ENCODE measurements at regions not wholly inside any gene's neighbourhood (a gene's known extent, or its start where the extent isn't known, plus 50 kb on each side); places are given as distances from the start of the nearest gene placed in this dataset.

DNA sequence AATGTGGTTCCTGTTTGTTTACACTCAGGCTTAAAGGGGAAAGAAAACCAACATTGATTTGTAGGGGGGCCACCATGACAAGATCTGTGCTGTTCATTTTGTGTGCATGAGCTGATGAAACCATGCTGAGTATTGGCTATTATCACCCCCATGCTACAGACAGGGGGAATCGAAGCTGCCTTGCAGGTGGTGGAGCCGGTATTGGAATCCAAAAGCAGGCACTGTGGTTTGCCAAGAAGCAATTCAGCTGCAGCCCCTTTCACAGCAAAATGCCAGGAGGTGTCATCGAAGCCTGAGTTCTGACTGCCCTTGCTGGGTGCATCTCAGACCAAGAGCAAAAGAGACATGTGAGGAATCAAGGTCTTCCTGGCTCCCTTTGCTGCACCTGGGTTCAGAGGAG lies 221.9 kb downstream of the UXS1 start:
- DNase-seq (ENCODE audit: extremely low read depth in 1 of 4, low spot score in 3 of 4) (no peak), ATAC-seq (no peak), FAIRE-seq (no peak)
- no TSS peak for BruUV-seq (replicated peaks)
- Histone ChIP-seq H3K9me1 (ENCODE audit: control insufficient read depth, insufficient read depth, low read length) (no peaks in the 10 kb centered on the region), H4K20me1 (replicated peaks; ENCODE audit: control insufficient read depth, insufficient read depth, low read length) (no peaks in the 10 kb centered on the region), H3K9ac (ENCODE audit: insufficient read depth in 1 of 2, low read depth in 2 of 2, low read length in 2 of 2) (no peak overlapping the region), H3K79me2 (ENCODE audit: control insufficient read depth, insufficient read depth, low read length) (no peaks in the 10 kb centered on the region), H3K4me2 (ENCODE audit: insufficient read depth, low read length) (no peak overlapping the region), H3K4me3 (no peak overlapping the region), H2AFZ (ENCODE audit: low read depth, low read length) (no peak overlapping the region), H3K27ac (ENCODE audit: extremely low read depth, low read depth, low read length) (no peak overlapping the region), H3K4me1 (replicated peaks in 1 of 2; ENCODE audit: control insufficient read depth in 2 of 2, insufficient read depth in 2 of 2, low read length in 2 of 2) (peaks cover 0 to 6% of the 10 kb centered on the region in 2 experiments; a peak in 1 of 5 replicates), H3K9me3 (replicated peaks; ENCODE audit: control insufficient read depth, insufficient read depth, low read depth, low read length) (peaks cover 4% of the 10 kb centered on the region; the same call in 1 of the 2 replicates), H3K27me3 (ENCODE audit: control insufficient read depth in 2 of 2, insufficient read depth in 2 of 2, low read length in 2 of 2) (peaks cover 0 to 25% of the 10 kb centered on the region in 2 experiments; a peak in 2 of 5 replicates), H3K36me3 (ENCODE audit: control insufficient read depth, insufficient read depth, low read length) (no peaks in the 10 kb centered on the region)
- ChIA-PET POLR2A (no interaction called here), CTCF (ENCODE audit: low intra/inter-chr PET ratio) (no interaction called here)
- intact Hi-C loops (cut with micrococcal nuclease) (no loop called here), in situ Hi-C loops (cut with MboI) (no loop called here)
- 0% methylated on average over 3 of the region's 3 CpGs for WGBS (ENCODE audit: insufficient coverage, low coverage, missing lambda C conversion rate)
- TF ChIP-seq, protein P1, sequence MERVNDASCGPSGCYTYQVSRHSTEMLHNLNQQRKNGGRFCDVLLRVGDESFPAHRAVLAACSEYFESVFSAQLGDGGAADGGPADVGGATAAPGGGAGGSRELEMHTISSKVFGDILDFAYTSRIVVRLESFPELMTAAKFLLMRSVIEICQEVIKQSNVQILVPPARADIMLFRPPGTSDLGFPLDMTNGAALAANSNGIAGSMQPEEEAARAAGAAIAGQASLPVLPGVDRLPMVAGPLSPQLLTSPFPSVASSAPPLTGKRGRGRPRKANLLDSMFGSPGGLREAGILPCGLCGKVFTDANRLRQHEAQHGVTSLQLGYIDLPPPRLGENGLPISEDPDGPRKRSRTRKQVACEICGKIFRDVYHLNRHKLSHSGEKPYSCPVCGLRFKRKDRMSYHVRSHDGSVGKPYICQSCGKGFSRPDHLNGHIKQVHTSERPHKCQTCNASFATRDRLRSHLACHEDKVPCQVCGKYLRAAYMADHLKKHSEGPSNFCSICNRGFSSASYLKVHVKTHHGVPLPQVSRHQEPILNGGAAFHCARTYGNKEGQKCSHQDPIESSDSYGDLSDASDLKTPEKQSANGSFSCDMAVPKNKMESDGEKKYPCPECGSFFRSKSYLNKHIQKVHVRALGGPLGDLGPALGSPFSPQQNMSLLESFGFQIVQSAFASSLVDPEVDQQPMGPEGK (CRISPR knock-in tag; IDR thresholded peaks at IDR 0.05; ENCODE audit: borderline replicate concordance): no peak
- no peak for TF ChIP-seq SUPT5H (IDR thresholded peaks at IDR 0.05)
- no peak for TF ChIP-seq FOXA1 (IDR thresholded peaks at IDR 0.05; ENCODE audit: borderline replicate concordance)
- no peak for TF ChIP-seq PHTF2 (CRISPR knock-in tag; IDR thresholded peaks at IDR 0.05)
- TF ChIP-seq, protein P2, sequence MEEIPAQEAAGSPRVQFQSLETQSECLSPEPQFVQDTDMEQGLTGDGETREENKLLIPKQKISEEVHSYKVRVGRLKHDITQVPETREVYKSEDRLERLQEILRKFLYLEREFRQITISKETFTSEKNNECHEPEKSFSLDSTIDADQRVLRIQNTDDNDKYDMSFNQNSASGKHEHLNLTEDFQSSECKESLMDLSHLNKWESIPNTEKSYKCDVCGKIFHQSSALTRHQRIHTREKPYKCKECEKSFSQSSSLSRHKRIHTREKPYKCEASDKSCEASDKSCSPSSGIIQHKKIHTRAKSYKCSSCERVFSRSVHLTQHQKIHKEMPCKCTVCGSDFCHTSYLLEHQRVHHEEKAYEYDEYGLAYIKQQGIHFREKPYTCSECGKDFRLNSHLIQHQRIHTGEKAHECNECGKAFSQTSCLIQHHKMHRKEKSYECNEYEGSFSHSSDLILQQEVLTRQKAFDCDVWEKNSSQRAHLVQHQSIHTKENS (CRISPR knock-in tag; IDR thresholded peaks at IDR 0.05): no peak
- TF ChIP-seq, protein P3, sequence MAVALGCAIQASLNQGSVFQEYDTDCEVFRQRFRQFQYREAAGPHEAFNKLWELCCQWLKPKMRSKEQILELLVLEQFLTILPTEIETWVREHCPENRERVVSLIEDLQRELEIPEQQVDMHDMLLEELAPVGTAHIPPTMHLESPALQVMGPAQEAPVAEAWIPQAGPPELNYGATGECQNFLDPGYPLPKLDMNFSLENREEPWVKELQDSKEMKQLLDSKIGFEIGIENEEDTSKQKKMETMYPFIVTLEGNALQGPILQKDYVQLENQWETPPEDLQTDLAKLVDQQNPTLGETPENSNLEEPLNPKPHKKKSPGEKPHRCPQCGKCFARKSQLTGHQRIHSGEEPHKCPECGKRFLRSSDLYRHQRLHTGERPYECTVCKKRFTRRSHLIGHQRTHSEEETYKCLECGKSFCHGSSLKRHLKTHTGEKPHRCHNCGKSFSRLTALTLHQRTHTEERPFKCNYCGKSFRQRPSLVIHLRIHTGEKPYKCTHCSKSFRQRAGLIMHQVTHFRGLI (CRISPR knock-in tag; IDR thresholded peaks at IDR 0.05): no peak
- no peak for TF ChIP-seq HCFC1 (IDR thresholded peaks at IDR 0.05; ENCODE audit: low read depth, low read length)
- no peak for TF ChIP-seq HDAC3 (IDR thresholded peaks at IDR 0.05; ENCODE audit: borderline replicate concordance, partially characterized antibody)
- TF ChIP-seq ZNF830 (CRISPR knock-in tag; IDR thresholded peaks at IDR 0.05): no peak
- TF ChIP-seq, protein P4, sequence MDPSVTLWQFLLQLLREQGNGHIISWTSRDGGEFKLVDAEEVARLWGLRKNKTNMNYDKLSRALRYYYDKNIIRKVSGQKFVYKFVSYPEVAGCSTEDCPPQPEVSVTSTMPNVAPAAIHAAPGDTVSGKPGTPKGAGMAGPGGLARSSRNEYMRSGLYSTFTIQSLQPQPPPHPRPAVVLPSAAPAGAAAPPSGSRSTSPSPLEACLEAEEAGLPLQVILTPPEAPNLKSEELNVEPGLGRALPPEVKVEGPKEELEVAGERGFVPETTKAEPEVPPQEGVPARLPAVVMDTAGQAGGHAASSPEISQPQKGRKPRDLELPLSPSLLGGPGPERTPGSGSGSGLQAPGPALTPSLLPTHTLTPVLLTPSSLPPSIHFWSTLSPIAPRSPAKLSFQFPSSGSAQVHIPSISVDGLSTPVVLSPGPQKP (CRISPR knock-in tag; IDR thresholded peaks at IDR 0.05): no peak
- TF ChIP-seq, protein P5, sequence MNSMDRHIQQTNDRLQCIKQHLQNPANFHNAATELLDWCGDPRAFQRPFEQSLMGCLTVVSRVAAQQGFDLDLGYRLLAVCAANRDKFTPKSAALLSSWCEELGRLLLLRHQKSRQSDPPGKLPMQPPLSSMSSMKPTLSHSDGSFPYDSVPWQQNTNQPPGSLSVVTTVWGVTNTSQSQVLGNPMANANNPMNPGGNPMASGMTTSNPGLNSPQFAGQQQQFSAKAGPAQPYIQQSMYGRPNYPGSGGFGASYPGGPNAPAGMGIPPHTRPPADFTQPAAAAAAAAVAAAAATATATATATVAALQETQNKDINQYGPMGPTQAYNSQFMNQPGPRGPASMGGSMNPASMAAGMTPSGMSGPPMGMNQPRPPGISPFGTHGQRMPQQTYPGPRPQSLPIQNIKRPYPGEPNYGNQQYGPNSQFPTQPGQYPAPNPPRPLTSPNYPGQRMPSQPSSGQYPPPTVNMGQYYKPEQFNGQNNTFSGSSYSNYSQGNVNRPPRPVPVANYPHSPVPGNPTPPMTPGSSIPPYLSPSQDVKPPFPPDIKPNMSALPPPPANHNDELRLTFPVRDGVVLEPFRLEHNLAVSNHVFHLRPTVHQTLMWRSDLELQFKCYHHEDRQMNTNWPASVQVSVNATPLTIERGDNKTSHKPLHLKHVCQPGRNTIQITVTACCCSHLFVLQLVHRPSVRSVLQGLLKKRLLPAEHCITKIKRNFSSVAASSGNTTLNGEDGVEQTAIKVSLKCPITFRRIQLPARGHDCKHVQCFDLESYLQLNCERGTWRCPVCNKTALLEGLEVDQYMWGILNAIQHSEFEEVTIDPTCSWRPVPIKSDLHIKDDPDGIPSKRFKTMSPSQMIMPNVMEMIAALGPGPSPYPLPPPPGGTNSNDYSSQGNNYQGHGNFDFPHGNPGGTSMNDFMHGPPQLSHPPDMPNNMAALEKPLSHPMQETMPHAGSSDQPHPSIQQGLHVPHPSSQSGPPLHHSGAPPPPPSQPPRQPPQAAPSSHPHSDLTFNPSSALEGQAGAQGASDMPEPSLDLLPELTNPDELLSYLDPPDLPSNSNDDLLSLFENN (IDR thresholded peaks at IDR 0.05; ENCODE audit: low read depth in 2 of 2, low read length in 2 of 2): no peak
- TF ChIP-seq, protein P6, sequence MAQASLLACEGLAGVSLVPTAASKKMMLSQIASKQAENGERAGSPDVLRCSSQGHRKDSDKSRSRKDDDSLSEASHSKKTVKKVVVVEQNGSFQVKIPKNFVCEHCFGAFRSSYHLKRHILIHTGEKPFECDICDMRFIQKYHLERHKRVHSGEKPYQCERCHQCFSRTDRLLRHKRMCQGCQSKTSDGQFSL (CRISPR knock-in tag; IDR thresholded peaks at IDR 0.05): no peak
- TF ChIP-seq, protein P6 (tag; IDR thresholded peaks at IDR 0.05): no peak
